ENCODE measurements at regions not wholly inside any gene's neighbourhood (a gene's known extent, or its start where the extent isn't known, plus 50 kb on each side); places are given as distances from the start of the nearest gene placed in this dataset.

- TF ChIP-seq CHD7 (IDR thresholded peaks at IDR 0.05; ENCODE audit: insufficient replicate concordance, low read length) (no peak), POLR2AphosphoS5 (IDR thresholded peaks at IDR 0.05; ENCODE audit: low read depth, low read length) (no peak), ATF3 (IDR thresholded peaks at IDR 0.05; ENCODE audit: insufficient read depth, low read depth, low read length) (no peak), CHD2 (IDR thresholded peaks at IDR 0.05; ENCODE audit: low read length) (no peak), SP4 (IDR thresholded peaks at IDR 0.05; ENCODE audit: low read length) (no peak), EGR1 (IDR thresholded peaks at IDR 0.05; ENCODE audit: borderline replicate concordance, low read depth, low read length) (no peak), NRF1 (IDR thresholded peaks at IDR 0.05; ENCODE audit: low read depth, low read length) (no peak), TAF7 (optimal IDR thresholded peaks at IDR 0.05; ENCODE audit: borderline replicate concordance, low read depth, low read length) (no peak), EP300 (IDR thresholded peaks at IDR 0.05; ENCODE audit: borderline replicate concordance in 1 of 2, low read depth in 2 of 2, low read length in 2 of 2) (no peak), SIN3A (conservative IDR thresholded peaks at IDR 0.05 in 1 of 2, IDR thresholded peaks at IDR 0.05 in 1 of 2; ENCODE audit: low read depth in 1 of 2, low read length in 2 of 2) (no peak), CREB1 (IDR thresholded peaks at IDR 0.05) (no peak), NANOG (IDR thresholded peaks at IDR 0.05; ENCODE audit: insufficient read depth, low read depth, low read length, poor library complexity, severe bottlenecking) (no peak)
Measured at GRCh38 chr3:74850381-74850780, 235.9 kb upstream of the CNTN3 start (continued).
